ENCODE measurements at regions not wholly inside any gene's neighbourhood (a gene's known extent, or its start where the extent isn't known, plus 50 kb on each side); places are given as distances from the start of the nearest gene placed in this dataset.

DNA sequence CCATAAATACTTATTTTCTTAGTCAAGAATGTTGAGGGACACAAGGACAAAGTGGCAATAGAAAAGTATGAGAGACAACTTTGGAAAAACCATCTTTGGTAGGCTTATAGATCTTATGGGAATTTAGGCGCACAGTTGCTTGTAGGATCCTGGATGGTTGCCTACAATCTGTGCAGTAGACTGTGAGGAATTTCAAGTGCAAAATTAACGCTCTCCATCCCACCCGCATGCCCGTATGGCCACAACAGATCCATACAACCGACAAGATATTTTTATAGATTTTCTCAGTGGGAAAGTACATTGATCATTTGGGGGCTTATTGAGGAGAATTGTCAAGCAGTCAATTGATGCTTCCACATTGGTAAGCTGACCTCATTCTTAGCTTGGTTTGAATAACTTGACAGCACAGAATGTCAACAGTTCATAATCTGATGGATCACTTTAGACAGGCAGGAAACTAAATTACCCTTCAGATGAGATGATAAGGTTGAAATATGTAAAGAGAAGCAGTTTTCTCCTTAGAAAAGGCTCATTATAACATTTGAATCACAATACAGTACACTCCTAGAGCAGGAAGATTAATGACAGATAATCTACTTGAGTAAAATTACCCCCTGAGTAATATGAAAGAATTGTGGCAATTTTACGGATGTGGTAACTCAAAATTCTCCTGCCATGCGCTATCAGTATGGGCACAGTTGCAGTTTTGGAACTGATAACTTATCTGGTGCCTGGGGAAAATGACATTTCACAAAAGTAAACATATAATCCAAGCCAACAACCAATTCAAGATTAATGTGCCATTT lies 479.7 kb downstream of the KIF20B start:
- DNase-seq (ENCODE audit: low read depth): peak; percentile 93

DNA sequence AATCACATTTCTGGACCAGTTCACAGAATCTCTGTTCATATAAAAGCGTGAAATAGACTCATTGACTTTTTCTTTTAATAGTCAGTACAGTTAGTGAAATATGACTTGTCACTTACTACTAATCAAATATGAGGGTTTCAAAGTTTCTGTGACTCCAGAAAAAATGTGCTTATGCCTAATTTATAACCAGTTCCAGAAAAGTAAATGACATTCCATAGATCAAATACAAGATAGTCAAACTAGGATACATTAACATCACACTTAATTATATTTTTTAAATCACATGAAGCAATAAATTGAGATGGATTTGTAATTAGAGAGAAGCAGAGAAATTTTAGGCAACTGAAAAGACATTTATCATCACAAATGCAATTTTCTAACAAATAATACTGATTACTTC lies 491.4 kb downstream of the KIF20B start:
- DNase-seq (ENCODE audit: low read depth): no peak

DNA sequence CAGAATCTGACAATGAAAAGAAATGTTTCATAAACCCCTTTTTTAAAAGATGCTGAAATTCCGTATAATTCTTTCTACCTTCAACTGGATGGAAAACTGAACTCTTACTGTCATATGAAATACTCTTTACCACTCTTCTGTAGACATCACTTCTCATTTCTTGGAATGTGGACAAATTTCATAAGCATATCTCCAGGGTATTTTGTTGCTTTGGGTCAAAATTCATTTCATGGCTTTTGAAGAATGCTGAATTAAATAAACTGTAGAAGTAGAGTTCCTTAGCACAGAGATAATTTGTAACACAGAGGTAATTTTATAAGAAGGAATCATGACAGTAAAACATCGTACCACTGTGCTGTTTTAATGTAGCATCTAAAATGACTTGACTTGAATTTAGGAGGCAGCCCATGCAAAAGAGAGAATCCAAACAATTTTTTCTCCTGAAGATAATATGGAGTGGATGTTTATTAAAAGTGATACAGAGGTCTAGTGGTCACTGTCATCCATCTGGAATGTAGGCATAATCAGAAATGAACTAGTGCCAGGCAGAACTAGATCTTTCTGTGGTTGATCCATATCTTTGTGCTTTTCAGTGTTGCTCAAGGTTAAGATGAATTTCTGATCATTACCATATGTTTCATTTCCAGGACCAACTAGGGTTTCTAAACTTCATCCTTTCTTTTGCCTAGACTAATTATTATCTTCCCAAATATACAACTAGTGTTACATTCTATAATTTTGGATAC lies 492.0 kb downstream of the KIF20B start:
- DNase-seq (ENCODE audit: low read depth): peak; percentile 89

DNA sequence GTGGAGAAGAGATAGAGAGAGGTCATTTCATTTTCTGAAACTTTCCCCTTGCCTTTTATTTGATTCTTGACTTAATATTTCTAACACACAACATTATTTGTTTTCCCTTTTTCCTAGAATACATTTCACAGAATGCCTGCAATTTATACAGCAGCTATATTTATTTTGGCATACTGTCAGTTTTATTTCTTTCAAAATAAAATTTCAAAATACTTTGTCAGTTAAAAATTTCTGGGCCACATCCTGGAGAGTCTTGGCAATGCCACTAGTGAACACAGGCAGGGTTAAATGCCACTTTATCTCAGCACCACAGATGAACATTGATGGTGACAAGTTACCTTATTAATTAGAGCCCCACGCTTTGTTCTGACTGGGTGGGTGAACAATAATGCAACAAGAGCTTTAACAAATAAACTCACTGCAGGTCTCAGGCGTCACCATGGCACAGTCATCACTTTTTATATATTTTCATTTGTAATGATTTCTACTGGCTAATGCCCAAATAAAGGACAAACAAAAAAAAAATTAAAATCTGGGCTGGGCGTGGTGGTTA lies 494.0 kb downstream of the KIF20B start:
- DNase-seq (ENCODE audit: low read depth): no peak

DNA sequence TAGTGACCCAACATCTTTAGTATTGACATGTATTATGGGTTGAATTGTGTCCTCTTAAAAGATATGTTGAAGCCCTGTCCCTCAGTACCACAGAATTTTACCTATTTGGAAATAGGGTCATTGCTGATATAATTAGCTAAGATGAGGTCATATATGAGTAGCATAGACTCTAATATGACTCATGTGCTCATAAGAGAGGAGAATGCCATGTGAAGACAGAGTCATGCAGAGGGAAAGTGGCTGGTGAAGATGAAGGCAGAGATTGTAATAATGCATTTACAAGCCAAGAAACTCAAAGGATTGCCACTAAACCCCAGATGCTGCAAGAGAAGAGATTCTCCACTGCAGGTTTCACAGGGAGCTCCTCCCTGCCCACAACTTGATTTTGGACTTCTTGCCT lies 496.4 kb downstream of the KIF20B start:
- peak; percentile 90 for DNase-seq (ENCODE audit: low read depth)

DNA sequence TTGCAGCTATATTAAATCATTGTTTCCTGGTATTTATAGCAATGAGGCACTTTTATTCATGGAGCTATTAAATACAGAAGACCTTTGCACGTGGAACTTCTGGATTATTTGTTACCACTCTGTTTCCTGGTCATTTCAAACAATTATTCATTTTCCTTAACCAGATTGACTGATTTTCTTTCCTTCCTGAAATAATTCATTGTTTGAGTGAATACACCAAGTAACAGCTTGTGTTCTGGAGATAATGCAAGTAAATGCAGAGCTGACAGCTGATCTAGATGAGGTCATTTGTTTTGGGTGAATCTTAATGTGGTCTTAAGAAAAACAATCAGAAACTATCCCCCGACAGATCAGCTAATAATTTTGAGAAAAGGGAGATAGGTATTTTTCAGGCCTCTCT lies 497.7 kb downstream of the KIF20B start:
- DNase-seq (ENCODE audit: low read depth): no peak

DNA sequence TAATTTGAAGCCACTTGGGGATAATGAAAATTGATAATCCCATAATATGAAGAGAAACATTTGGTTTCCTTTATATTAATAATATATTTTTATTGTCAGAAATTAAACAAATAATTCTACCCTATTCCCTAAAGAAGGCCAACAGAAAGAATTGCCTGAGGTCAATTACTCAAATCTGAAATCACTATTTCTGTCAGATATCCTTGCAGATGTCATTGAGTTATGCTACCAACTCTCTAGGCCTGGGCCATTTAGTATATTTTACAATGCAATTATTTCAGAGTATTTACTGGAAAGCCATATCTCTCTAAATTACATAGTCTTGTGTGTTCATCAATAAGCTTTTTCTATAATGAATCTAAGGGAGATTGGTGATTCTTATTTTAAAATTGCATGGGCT lies 498.1 kb downstream of the KIF20B start:
- no peak for DNase-seq (ENCODE audit: low read depth)

DNA sequence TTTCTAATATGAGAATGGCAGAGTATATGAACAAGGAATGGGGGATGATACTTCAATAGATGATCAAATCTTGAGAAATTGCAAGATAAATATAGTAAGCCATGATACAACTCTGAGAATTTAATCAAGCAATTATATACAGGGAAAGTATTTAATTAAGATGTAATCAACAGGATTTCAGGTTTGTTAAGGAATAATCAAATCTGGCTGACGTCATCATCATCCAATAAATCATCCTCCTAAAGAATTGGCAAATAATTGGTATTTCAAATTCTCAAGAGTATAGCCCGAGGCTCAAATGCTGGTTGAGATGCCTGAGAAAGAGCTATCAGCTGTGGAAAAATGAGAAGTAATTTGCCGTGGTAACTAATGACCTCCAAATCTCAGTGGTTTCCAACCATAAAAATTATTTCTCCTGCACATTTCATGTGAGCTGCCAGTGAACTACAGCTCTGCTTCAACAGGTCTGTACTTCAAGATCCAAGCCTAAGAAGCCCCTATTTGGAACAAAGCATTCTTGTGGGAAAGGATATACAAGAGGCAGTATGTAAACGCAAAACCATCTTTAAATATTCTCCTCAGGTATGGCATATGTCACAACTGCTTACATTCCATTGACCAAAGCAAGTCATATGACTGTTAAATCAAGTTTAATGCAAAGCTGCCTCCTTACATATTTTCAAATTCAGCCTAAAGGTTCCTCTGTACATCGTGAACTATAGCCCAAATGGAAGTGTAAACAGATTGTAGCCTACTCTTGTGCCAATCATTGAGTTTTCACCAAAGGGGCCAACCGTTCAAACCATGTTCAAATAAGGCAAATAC lies 503.0 kb downstream of the KIF20B start:
- peak; percentile 90 for DNase-seq (ENCODE audit: low read depth)

DNA sequence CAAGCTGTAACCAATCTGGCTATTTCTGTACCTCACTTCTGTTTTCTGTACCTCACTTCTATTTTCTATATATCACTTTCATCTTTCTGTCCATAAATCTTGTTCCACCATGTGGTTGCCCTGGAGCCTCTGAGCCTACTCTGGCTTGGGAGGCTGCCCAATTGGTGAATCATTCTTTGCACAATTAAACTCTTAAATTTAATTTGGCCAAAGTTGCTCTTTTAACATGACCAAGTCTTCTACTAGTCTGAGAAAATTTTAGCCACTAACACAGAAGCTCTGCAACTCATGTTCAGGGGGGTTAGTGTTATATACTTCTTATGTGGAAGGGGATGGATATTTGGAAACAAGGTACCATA lies 503.5 kb downstream of the KIF20B start:
- DNase-seq (ENCODE audit: low read depth): peak; percentile 97

DNA sequence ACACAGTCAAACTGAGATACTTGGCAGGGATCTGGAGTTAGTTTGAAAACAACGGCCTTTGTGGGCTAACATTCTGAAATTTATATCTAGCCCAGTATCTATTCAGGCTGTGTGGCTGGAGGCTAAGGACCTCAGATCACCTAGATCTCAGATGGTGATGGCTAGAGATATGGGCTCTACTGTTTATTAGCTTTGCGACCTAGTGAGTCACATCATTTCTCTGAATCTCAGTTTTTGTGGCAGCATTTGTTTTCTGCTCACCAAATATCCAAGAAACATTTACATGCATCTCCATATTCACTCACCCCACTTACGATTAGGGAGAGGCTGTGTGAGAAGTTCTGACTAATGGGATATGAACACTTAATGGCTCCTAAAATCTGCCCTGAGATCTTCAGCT lies 503.9 kb downstream of the KIF20B start:
- DNase-seq (ENCODE audit: low read depth): peak; percentile 96

DNA sequence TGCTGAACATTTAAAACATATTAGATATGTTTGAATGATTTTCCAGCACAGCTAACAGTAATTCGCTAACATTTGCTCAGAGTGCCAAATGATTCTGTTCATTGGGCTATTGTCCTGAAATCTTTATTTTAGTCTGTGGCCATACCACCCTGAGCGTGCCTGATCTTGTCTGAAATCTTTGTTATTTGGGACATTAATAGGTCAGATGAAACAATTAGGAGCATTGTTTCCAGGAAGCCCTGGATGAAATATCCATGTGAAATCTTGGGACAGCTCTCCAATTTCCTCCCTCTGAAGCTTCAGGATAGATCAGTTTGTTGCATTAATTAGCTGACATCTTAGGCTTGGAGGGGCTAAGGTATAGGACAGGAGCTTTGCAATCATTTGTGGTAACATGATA lies 512.0 kb downstream of the KIF20B start:
- DNase-seq (ENCODE audit: low read depth): no peak

DNA sequence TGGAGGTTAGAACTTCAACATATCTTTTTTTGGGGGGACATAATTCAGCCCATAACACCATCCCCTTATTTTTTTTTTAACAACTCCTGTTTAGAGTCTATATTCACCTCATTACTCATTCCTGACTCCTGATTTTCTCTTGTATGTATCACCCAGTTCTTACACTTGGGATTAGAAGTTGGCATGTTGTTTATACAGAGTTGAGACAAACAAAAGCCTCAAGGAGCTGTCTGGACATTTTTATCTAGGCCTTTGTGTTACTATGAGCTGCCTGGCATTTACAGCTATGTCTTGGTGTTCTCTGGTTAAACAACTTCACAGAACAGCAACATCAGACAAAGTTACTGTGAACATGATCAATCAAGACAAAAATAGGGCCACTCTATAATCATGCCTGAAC lies 517.5 kb downstream of the KIF20B start:
- DNase-seq (ENCODE audit: low read depth): peak; percentile 62

DNA sequence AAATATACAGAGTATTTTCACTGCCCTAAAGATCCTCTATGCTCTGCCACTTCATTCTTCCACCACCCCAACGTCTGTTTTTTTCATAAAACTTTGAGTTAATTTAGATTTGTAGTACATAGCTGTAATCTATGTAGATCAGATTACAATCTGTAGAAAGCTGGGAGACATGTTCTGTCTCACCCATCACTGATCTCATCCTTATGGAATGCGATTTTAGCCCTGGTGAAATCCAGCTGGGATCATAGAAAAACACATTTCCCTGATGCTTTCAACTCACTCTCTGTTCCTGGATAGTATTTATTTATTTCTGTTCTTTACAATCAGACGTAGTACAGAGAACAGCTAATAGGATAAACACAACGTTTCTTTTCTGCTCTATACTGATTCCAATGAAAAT lies 521.0 kb downstream of the KIF20B start:
- DNase-seq (ENCODE audit: low read depth): peak; percentile 92

DNA sequence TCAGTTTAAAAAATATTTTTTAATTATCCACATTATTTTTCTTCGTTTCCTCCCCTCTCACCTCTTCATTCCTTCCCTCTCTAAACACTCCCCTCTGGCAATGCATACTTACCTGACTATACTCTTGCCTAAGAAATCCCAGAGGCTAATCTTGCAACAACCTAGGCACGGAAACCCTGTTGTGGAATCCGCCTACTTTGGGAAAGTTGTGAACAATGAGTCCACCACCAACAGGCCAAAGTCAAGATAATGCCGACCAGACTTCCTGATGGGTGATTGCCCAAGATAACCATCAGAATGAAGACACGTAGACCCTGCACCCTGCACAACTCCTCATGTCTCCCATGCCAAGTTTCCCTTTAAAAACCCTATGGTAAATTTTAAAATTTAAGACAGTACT lies 521.5 kb downstream of the KIF20B start:
- DNase-seq (ENCODE audit: low read depth): peak; percentile 51

DNA sequence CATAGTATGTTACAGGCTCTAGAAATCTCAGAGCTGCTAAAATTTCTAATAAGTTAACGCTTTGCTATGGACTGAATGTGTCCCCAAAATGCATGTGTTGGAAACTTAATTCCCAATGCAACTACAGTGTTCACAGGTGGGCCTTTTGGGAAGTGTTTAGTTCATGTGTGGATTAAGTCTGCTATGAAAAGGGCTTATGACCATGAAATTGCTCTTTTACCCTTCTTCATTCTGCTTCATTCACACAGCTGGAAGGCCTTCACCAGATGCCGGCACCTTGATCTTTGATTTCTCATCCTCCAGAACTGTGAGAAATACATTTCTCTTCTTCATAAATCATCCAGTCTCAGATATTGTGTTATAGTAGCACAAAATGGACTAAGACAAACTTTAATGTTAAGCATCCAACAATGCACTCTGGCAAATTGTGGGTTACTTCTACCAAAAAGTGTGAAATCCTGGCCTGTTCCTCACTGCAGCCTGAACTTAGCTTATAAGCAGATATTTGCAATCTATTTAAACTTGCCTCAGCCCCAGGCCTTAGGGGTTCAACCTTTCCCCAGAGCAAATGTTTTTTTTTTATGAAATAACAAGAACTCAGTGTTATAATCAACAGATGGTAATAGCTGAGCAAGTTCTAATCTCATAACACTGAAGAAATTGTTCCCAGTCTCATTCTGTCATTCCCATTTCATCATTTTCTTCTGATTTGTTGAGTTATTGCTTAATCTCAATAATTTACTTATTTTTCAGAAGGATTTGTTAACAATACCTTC lies 523.6 kb downstream of the KIF20B start:
- DNase-seq (ENCODE audit: low read depth): no peak

DNA sequence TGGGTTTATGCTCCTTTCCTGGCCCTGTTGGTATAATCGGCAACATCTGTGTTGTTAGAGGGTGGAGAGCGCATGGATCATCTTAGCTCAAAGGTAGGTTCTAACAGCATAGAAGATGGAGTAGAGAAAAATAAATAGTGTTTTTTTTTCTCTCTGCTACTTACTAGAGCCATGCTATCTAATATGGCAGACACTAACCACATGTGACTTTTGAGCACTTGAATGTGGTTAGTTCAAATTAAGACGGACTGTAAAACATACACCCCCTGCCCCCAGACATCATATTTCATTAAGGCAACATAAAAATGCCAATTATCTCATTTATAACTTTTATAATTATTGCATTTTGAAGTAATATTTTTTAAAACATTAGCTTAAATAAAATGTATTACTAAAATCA lies 525.1 kb downstream of the KIF20B start:
- DNase-seq (ENCODE audit: low read depth): no peak

DNA sequence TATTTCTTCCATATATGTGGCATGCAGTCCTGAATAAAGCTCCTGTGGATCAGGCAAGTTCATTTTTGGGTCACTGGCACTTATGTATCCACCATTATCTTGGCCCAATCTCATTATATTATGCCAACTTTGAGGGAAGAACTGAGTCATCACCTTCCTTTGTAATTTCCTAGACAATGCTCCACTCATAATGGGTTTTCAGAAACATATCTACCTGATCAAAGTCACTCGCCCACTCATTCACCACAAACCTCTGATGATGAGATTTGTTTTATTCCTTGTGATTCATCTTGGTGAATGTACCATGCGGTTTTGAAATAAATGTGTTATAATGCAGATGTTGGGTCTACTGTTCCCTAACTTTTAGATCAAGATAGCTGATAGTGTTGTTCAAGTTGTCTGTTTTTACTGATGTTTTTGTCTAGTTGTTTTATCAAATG lies 525.8 kb downstream of the KIF20B start:
- peak; percentile 100 for DNase-seq (ENCODE audit: low read depth)

DNA sequence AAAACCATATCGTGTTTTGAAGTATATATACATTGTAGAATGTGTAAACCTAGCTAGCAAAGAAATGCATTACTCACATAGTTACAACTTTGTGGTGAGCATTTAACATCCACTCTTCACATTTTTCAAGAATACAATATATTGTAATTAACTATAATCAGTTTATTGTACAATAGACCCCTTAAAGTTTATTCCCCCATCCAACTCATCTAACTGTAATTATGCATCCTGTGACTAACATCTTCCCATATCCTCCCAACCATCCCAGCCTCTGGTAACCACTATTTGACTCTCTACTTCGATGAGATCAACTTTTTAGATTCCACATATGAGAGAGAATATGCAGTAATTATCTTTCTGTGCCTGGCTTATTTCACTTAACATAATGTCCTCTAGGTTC lies 526.4 kb downstream of the KIF20B start:
- DNase-seq (ENCODE audit: low read depth): peak; percentile 86

DNA sequence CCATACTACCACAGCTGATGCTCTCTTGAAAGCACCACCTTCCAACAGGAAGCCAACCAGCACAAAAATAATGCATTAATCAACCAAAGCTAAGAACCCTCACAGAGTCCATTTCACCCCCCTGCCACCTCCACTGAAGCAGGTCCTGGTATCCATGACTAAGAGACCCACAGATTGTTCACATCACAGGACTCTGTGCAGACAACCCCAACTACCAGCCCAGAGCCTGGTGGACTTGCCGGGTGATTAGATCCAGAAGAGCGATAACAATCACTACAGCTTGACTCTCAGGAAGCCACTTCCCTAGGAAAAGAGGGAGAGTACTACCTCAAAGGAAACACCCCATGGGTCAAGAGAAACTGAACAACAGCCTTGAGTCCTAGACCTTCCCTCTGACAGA lies 528.1 kb downstream of the KIF20B start:
- peak; percentile 44 for DNase-seq (ENCODE audit: low read depth)

DNA sequence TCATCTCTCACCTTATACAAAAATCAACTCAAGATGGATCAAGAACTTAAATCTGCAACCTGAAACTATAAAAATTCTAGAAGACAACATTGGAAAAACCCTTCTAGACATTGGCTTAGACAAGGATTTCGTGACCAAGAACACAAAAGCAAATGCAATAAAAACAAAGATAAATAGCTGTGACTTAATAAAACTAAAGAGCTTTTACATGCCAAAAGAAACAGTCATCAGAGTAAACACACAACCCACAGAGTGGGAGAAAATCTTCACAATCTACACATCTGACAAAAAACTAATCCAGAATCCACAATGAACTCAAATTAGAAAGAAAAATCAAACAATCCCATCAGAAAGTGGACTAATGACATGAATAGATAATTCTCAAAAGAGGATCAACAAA lies 532.4 kb downstream of the KIF20B start:
- peak; percentile 90 for DNase-seq (ENCODE audit: low read depth)

DNA sequence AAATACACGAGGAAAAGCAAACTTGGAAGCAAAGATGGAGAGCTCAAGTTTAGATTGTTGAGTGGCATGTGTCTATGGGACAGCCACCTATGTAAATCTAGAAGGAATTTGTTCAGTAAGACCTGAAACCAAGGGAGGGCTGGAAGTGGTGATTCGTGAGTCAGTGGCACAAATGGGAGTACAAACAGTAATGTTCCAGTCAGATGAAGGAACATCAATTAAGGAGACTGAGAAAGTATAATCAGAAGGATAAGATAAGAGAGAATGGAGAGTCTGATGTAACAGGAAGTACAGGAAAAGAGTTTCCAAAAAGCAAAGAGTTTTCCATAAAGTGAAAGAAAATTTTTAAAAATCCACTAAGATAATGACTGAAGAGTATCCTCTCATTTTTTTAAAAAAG lies 544.2 kb downstream of the KIF20B start:
- peak; percentile 39 for DNase-seq (ENCODE audit: low read depth)
